Endothelial cell of umbilical vein (primary cell): ENCODE measurements at regions not wholly inside any gene's neighbourhood (a gene's known extent, or its start where the extent isn't known, plus 50 kb on each side); places are given as distances from the start of the nearest gene placed in this dataset.

Experiments
- EZH2 ChIP-seq: IDR thresholded peaks from 2 replicates; pipeline ENCODE4 v1.6.1; 2012; ENCODE audit warnings: borderline replicate concordance, low read depth, mild to moderate bottlenecking, moderate library complexity, low read length, inconsistent platforms; ENCODE audit not compliant: severe bottlenecking
- FOS ChIP-seq: IDR thresholded peaks from 2 replicates; pipeline ENCODE4 v1.6.1; 2011; ENCODE audit warnings: mild to moderate bottlenecking, low read length, moderate library complexity, borderline replicate concordance; ENCODE audit not compliant: insufficient read depth
- JUN ChIP-seq: IDR thresholded peaks from 2 replicates; pipeline ENCODE4 v1.6.1; 2011; ENCODE audit warnings: borderline replicate concordance, low read depth; ENCODE audit not compliant: insufficient read length, insufficient read depth
- MAX ChIP-seq: IDR thresholded peaks from 2 replicates; pipeline ENCODE4 v1.6.1; 2011; ENCODE audit not compliant: insufficient read depth, insufficient read length
- MYC ChIP-seq: IDR thresholded peaks from one replicate; pipeline ENCODE4 v1.6.1; 2011; ENCODE audit warnings: mild to moderate bottlenecking, low read depth, low read length
- POLR2A ChIP-seq: IDR thresholded peaks from 2 replicates; pipeline ENCODE4 v1.6.1; 2012; ENCODE audit warnings: low read depth, mild to moderate bottlenecking, control low read depth, low read length
- POLR2AphosphoS5 ChIP-seq: IDR thresholded peaks from 2 replicates; pipeline ENCODE4 v1.6.1; 2012; ENCODE audit warnings: low read depth, mild to moderate bottlenecking, control low read depth, low read length, moderate library complexity; ENCODE audit not compliant: insufficient read depth
- TF ChIP-seq, protein P1 (sequence below), 2 donors: IDR thresholded peaks; 1 replicate in 1 of 2; 2 replicates in 1 of 2; pipeline ENCODE4 v1.5.1; 2011; ENCODE audit warnings: low read length in 2 of 2, mild to moderate bottlenecking in 2 of 2, moderate library complexity in 2 of 2, control low read depth in 1 of 2, inconsistent platforms in 1 of 2, low read depth in 1 of 2; ENCODE audit not compliant: insufficient read depth in 1 of 2; ENCODE audit errors: extremely low read depth in 1 of 2

DNA sequence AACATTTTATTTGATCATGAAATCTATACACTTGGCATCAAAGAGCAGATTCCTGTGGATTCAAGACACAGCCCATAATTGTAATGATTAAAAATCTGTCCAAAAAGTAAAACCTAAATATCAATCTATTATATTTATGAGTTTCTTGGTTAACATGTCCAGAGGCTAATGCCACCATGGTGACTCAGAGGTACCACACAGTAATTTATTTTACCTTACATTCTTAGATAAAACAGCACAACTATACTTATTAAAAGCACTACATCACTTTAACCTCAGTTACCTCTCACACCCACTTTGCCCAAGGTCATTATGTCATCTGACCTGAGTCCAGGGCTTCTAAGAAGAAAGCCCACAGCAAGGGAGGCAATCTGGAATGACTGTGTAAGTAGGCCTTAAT is 519.2 kb downstream of the RASEF start:
- TF ChIP-seq MYC (no peak), POLR2A (no peak), JUN (no peak), MAX (no peak), EZH2 (no peak), POLR2AphosphoS5 (no peak), FOS (no peak)
- TF ChIP-seq, protein P1, sequence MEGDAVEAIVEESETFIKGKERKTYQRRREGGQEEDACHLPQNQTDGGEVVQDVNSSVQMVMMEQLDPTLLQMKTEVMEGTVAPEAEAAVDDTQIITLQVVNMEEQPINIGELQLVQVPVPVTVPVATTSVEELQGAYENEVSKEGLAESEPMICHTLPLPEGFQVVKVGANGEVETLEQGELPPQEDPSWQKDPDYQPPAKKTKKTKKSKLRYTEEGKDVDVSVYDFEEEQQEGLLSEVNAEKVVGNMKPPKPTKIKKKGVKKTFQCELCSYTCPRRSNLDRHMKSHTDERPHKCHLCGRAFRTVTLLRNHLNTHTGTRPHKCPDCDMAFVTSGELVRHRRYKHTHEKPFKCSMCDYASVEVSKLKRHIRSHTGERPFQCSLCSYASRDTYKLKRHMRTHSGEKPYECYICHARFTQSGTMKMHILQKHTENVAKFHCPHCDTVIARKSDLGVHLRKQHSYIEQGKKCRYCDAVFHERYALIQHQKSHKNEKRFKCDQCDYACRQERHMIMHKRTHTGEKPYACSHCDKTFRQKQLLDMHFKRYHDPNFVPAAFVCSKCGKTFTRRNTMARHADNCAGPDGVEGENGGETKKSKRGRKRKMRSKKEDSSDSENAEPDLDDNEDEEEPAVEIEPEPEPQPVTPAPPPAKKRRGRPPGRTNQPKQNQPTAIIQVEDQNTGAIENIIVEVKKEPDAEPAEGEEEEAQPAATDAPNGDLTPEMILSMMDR (IDR thresholded peaks at IDR 0.05; ENCODE audit: extremely low read depth in 1 of 2, insufficient read depth in 1 of 2, low read depth in 1 of 2, low read length in 2 of 2): no peak
